NK-92 treated with Interleukin-12 subunit alpha and Interleukin-12 subunit beta, amount 100 ng/mL, for 24 hours (cell line): ENCODE measurements at regions not wholly inside any gene's neighbourhood (a gene's known extent, or its start where the extent isn't known, plus 50 kb on each side); places are given as distances from the start of the nearest gene placed in this dataset.
"Not testable (repeated sequence)": the region's sequence is repeated elsewhere in the genome, so short reads cannot be mapped to it uniquely, and the experiment has no call there.

Source experiments
- DNase-seq: peaks from one replicate; lab custom pipeline; 2025; lab: John Stamatoyannopoulos, UW

- DNase-seq = no peak
These were observed 178.6 kb downstream of the ZNF674 start for GRCh38 chrX:46366381-46367207.

GRCh38 chrX:46354481-46354880 lies 190.7 kb downstream of the ZNF674 start:
- no peak for DNase-seq

GRCh38 chrX:46341767-46342322 lies 203.4 kb downstream of the ZNF674 start:
- no peak for DNase-seq

GRCh38 chrX:46340696-46341095 lies 204.5 kb downstream of the ZNF674 start:
- no peak for DNase-seq

GRCh38 chrX:46333550-46333949 lies 211.7 kb downstream of the ZNF674 start:
- no peak for DNase-seq

GRCh38 chrX:46330981-46331380 lies 214.2 kb downstream of the ZNF674 start:
- DNase-seq = no peak

- no peak for DNase-seq
These were observed 214.7 kb downstream of the ZNF674 start for GRCh38 chrX:46330513-46330912.

- DNase-seq = no peak
These were observed 217.1 kb downstream of the ZNF674 start for GRCh38 chrX:46328133-46328532.

- DNase-seq = no peak
These were observed 217.6 kb downstream of the ZNF674 start for GRCh38 chrX:46327566-46328115.

- no peak for DNase-seq
These were observed 219.1 kb downstream of the ZNF674 start for GRCh38 chrX:46326161-46326560.

- no peak for DNase-seq
These were observed 219.8 kb downstream of the ZNF674 start for GRCh38 chrX:46325312-46325877.

GRCh38 chrX:46324166-46324565 lies 221.1 kb downstream of the ZNF674 start:
- no peak for DNase-seq

GRCh38 chrX:46322929-46323328 lies 222.3 kb downstream of the ZNF674 start:
- DNase-seq = not testable (repeated sequence)

- DNase-seq = no peak
These were observed 223.5 kb downstream of the ZNF674 start for GRCh38 chrX:46321676-46322075.

GRCh38 chrX:46319750-46320149 lies 225.5 kb downstream of the ZNF674 start:
- DNase-seq = no peak

- no peak for DNase-seq
These were observed 226.7 kb downstream of the ZNF674 start for GRCh38 chrX:46318551-46318950.

- DNase-seq = no peak
These were observed 228.1 kb downstream of the ZNF674 start for GRCh38 chrX:46317163-46317562.

GRCh38 chrX:46311581-46312120 lies 233.6 kb downstream of the ZNF674 start:
- DNase-seq = no peak

GRCh38 chrX:46310815-46311497 lies 234.3 kb downstream of the ZNF674 start:
- no peak for DNase-seq

- no peak for DNase-seq
These were observed 237.1 kb downstream of the ZNF674 start for GRCh38 chrX:46308110-46308509.

GRCh38 chrX:46306103-46306502 lies 239.1 kb downstream of the ZNF674 start:
- DNase-seq = no peak

- no peak for DNase-seq
These were observed 239.8 kb downstream of the ZNF674 start for GRCh38 chrX:46305431-46305830.
